D721Med (cell line): ENCODE measurements at regions not wholly inside any gene's neighbourhood (a gene's known extent, or its start where the extent isn't known, plus 50 kb on each side); places are given as distances from the start of the nearest gene placed in this dataset.

ENCODE experiments used
- DNase-seq: peaks from one replicate; pipeline ENCODE4 v3.0.0; 2011; ENCODE audit warnings: low spot score; ENCODE audit not compliant: insufficient read length
- FAIRE-seq: peaks from 2 replicates; lab custom pipeline; 2011; peaks lifted over from hg19 to GRCh38; lab: Jason Lieb, UNC
- CTCF ChIP-seq: IDR thresholded peaks from 2 replicates; pipeline ENCODE4 v1.5.1; 2012; ENCODE audit warnings: mild to moderate bottlenecking, control low read depth; ENCODE audit not compliant: insufficient read depth; ENCODE audit errors: missing control alignments

GRCh38 chr7:144975882-144976281 is 140.0 kb upstream of the TPK1 start:
- FAIRE-seq (no peak), DNase-seq (no peak)
- TF ChIP-seq CTCF, result no peak

GRCh38 chr7:144969787-144970186 is 133.9 kb upstream of the TPK1 start:
- no peak for DNase-seq
- no peak for FAIRE-seq

GRCh38 chr7:144960763-144961162 is 124.9 kb upstream of the TPK1 start:
- no peak for DNase-seq
- FAIRE-seq, result no peak
- no peak for TF ChIP-seq CTCF

More at GRCh38 chr7:144969787-144970186, 133.9 kb upstream of the TPK1 start:
- no peak for TF ChIP-seq CTCF

DNA sequence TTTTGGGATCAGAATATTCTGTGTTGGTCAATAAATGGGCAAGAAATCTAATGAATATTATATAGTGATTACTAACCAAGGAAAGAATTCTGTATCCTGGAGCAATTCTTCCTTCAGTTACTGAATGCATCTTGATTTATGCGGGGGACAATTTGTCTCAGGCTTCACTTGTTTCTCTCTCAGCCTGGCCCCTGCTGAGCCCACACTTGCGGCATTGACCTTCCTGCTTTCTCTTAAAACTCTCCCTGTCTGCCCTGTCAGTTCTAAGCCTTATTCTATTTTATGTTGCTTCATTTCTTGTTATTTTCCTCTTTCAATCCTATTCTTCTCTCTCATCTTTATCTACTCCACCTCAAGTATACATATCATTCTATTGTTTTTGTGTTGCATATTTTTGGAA is 122.1 kb upstream of the TPK1 start:
- no peak for DNase-seq
- TF ChIP-seq CTCF, result no peak
- FAIRE-seq, result no peak

GRCh38 chr7:144955422-144955821 is 119.6 kb upstream of the TPK1 start:
- FAIRE-seq (no peak), DNase-seq (no peak)
- no peak for TF ChIP-seq CTCF

DNA sequence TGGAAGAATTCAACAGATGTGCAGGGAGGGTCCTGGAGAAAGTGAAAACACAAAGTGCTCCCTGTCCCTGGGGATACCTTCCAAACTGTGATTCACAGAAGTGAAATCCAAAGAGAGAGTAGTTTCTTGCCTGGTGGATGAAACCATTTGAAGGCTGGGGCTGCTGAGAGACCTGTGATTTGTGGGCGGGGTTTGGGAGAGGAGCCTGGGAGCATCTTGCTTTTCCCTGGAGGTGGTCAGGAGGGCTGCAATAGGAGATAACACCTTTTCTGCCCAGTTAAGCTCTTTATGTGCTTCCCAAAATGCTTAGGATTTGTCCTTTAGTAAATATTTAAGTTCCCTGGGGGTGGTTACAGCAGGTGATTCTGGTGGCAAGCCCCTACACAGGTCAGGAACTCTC is 105.3 kb upstream of the TPK1 start:
- no peak for TF ChIP-seq CTCF
- FAIRE-seq (no peak), DNase-seq (no peak)

GRCh38 chr7:144937199-144937598 is 101.3 kb upstream of the TPK1 start:
- no peak for DNase-seq
- TF ChIP-seq CTCF, result no peak
- FAIRE-seq, result no peak
